ENCODE measurements at regions not wholly inside any gene's neighbourhood (a gene's known extent, or its start where the extent isn't known, plus 50 kb on each side); places are given as distances from the start of the nearest gene placed in this dataset.

DNA sequence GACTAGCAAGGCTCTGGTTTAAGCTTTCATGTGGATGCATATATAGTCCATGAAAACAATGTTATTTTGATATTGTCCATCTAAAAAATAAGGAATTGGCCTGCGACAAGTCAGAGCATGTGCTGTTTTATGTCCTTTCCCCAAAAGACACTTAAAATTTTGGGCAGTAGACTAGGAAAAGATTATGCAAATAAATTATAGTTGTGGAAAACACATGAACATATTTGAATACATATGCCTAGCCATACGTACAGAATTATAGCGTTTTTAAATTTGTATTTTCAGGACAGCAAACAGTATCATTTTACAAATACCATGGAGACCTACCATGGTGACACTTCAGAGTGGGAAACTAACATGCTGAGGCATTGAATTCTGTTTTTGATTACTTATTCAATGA lies 113.8 kb upstream of the SLC5A12 start:
- no peak for ATAC-seq
- no peaks in the 10 kb centered on the region for H3K9me3 ChIP-seq (ENCODE audit: control insufficient read depth, insufficient read depth, low read depth, low read length)
- no peaks in the 10 kb centered on the region for H3K27me3 ChIP-seq (ENCODE audit: control insufficient read depth, insufficient read depth, low read length)
- no peak overlapping the region for H3K4me3 ChIP-seq (ENCODE audit: low read depth in 2 of 2, low read length in 2 of 2)
- TF ChIP-seq TCF7L2 (IDR thresholded peaks at IDR 0.05; ENCODE audit: low read depth, low read length): no peak
- no peak for TF ChIP-seq POLR2AphosphoS5 (IDR thresholded peaks at IDR 0.05; ENCODE audit: low read depth, low read length)
- TF ChIP-seq, protein P1, sequence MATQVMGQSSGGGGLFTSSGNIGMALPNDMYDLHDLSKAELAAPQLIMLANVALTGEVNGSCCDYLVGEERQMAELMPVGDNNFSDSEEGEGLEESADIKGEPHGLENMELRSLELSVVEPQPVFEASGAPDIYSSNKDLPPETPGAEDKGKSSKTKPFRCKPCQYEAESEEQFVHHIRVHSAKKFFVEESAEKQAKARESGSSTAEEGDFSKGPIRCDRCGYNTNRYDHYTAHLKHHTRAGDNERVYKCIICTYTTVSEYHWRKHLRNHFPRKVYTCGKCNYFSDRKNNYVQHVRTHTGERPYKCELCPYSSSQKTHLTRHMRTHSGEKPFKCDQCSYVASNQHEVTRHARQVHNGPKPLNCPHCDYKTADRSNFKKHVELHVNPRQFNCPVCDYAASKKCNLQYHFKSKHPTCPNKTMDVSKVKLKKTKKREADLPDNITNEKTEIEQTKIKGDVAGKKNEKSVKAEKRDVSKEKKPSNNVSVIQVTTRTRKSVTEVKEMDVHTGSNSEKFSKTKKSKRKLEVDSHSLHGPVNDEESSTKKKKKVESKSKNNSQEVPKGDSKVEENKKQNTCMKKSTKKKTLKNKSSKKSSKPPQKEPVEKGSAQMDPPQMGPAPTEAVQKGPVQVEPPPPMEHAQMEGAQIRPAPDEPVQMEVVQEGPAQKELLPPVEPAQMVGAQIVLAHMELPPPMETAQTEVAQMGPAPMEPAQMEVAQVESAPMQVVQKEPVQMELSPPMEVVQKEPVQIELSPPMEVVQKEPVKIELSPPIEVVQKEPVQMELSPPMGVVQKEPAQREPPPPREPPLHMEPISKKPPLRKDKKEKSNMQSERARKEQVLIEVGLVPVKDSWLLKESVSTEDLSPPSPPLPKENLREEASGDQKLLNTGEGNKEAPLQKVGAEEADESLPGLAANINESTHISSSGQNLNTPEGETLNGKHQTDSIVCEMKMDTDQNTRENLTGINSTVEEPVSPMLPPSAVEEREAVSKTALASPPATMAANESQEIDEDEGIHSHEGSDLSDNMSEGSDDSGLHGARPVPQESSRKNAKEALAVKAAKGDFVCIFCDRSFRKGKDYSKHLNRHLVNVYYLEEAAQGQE (IDR thresholded peaks at IDR 0.05; ENCODE audit: insufficient read depth in 1 of 2, low read depth in 2 of 2, low read length in 1 of 2): no peak
- TF ChIP-seq SIN3A (IDR thresholded peaks at IDR 0.05; ENCODE audit: borderline replicate concordance, insufficient read depth, low read depth, low read length): no peak
- TF ChIP-seq, protein P2, sequence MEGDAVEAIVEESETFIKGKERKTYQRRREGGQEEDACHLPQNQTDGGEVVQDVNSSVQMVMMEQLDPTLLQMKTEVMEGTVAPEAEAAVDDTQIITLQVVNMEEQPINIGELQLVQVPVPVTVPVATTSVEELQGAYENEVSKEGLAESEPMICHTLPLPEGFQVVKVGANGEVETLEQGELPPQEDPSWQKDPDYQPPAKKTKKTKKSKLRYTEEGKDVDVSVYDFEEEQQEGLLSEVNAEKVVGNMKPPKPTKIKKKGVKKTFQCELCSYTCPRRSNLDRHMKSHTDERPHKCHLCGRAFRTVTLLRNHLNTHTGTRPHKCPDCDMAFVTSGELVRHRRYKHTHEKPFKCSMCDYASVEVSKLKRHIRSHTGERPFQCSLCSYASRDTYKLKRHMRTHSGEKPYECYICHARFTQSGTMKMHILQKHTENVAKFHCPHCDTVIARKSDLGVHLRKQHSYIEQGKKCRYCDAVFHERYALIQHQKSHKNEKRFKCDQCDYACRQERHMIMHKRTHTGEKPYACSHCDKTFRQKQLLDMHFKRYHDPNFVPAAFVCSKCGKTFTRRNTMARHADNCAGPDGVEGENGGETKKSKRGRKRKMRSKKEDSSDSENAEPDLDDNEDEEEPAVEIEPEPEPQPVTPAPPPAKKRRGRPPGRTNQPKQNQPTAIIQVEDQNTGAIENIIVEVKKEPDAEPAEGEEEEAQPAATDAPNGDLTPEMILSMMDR (IDR thresholded peaks at IDR 0.05): no peak
- in situ Hi-C loops (cut with HindIII; ENCODE audit: low pct_unique_long_range_greater_than_20kb, low sequenced_read_pairs) (no loop called here), intact Hi-C loops (cut with micrococcal nuclease; ENCODE audit: unreplicated experiment) (no loop called here)
- no TSS peak for BruUV-seq (replicated peaks)
- H3K36me3 ChIP-seq (ENCODE audit: control insufficient read depth, insufficient read depth, low read length): no peaks in the 10 kb centered on the region
- ChIA-PET POLR2A (no interaction called here), CTCF (no interaction called here)
- H3K27ac ChIP-seq (ENCODE audit: low read length): no peak overlapping the region
- no peak for DNase-seq (ENCODE audit: low read depth, low spot score)
- no peaks in the 10 kb centered on the region for H3K4me1 ChIP-seq (ENCODE audit: control insufficient read depth, insufficient read depth, low read length)

DNA sequence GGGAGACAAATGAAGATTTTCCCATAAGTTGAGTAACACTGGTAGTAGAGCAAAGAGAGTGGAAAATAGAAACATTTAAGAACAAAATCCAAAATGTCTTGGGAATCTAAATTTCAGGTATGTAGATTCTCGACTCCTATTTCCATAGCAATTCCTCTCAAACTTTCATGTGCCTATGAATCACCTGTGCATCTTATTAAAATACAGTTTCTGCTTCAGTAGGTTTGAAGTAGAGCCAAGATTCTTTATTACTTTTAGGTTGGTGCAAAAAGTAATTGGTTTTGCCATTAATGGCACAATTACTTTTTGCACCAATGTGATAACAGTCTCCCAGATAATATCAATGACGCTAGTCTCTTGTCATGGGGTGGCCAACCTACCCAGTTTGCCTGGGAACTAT lies 115.3 kb upstream of the SLC5A12 start:
- Histone ChIP-seq H3K27me3 (ENCODE audit: control insufficient read depth, insufficient read depth, low read length) (no peaks in the 10 kb centered on the region), H3K9me3 (ENCODE audit: control insufficient read depth, insufficient read depth, low read depth, low read length) (no peaks in the 10 kb centered on the region), H3K27ac (ENCODE audit: low read length) (no peak overlapping the region), H3K36me3 (ENCODE audit: control insufficient read depth, insufficient read depth, low read length) (no peaks in the 10 kb centered on the region), H3K4me1 (ENCODE audit: control insufficient read depth, insufficient read depth, low read length) (no peaks in the 10 kb centered on the region), H3K4me3 (ENCODE audit: low read depth in 2 of 2, low read length in 2 of 2) (no peak overlapping the region)
- intact Hi-C loops (cut with micrococcal nuclease; ENCODE audit: unreplicated experiment): no loop called here
- POLR2A ChIA-PET: no interaction called here
- DNase-seq (ENCODE audit: low read depth, low spot score) (no peak), ATAC-seq (no peak)
- in situ Hi-C loops (cut with HindIII; ENCODE audit: low pct_unique_long_range_greater_than_20kb, low sequenced_read_pairs): no loop called here
- CTCF ChIA-PET: no interaction called here
- TF ChIP-seq, protein P1 (IDR thresholded peaks at IDR 0.05; ENCODE audit: insufficient read depth in 1 of 2, low read depth in 2 of 2, low read length in 1 of 2): no peak
- no TSS peak for BruUV-seq (replicated peaks)

Data from Panc1 (cell line).